ENCODE measurements at regions not wholly inside any gene's neighbourhood (a gene's known extent, or its start where the extent isn't known, plus 50 kb on each side); places are given as distances from the start of the nearest gene placed in this dataset.

- Histone ChIP-seq H3K27ac (no peak overlapping the region), H3K4me3 (no peak overlapping the region)
- 62 to 82% (median 78%) methylated on average over 3 of the region's 3 CpGs for WGBS, 5 donors
These were observed 351.4 kb upstream of the CDH20 start for GRCh38 chr18:60981682-60982328.

GRCh38 chr18:60982329-60982695 is 350.9 kb upstream of the CDH20 start:
- TF ChIP-seq, protein P1, sequence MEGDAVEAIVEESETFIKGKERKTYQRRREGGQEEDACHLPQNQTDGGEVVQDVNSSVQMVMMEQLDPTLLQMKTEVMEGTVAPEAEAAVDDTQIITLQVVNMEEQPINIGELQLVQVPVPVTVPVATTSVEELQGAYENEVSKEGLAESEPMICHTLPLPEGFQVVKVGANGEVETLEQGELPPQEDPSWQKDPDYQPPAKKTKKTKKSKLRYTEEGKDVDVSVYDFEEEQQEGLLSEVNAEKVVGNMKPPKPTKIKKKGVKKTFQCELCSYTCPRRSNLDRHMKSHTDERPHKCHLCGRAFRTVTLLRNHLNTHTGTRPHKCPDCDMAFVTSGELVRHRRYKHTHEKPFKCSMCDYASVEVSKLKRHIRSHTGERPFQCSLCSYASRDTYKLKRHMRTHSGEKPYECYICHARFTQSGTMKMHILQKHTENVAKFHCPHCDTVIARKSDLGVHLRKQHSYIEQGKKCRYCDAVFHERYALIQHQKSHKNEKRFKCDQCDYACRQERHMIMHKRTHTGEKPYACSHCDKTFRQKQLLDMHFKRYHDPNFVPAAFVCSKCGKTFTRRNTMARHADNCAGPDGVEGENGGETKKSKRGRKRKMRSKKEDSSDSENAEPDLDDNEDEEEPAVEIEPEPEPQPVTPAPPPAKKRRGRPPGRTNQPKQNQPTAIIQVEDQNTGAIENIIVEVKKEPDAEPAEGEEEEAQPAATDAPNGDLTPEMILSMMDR (IDR thresholded peaks at IDR 0.05 in 8 of 11, conservative IDR thresholded peaks at IDR 0.05 in 3 of 11): no peak
- no peak for TF ChIP-seq POLR2A (IDR thresholded peaks at IDR 0.05)
- H3K4me3 ChIP-seq: no peak overlapping the region
- DNase-seq: no peak
- H3K36me3 ChIP-seq: no peaks in the 10 kb centered on the region
- intact Hi-C loops (cut with DNase I; ENCODE audit: low total_unique reads): no loop called here
- H3K27ac ChIP-seq: no peak overlapping the region
- no peaks in the 10 kb centered on the region for H3K27me3 ChIP-seq (replicated peaks in 1 of 7)
- WGBS, 5 donors: 47 to 79% (median 61%) methylated on average over 2 of the region's 2 CpGs
- peaks cover 0 to 14% (median 0%) of the 10 kb centered on the region in 8 donors for H3K9me3 ChIP-seq
- no peaks in the 10 kb centered on the region for H3K4me1 ChIP-seq

More at GRCh38 chr18:60981682-60982328, 351.4 kb upstream of the CDH20 start:
- DNase-seq: no peak
- H3K4me1 ChIP-seq: no peaks in the 10 kb centered on the region
- intact Hi-C loops (cut with DNase I; ENCODE audit: low total_unique reads): no loop called here
- H3K36me3 ChIP-seq: no peaks in the 10 kb centered on the region
- H3K27me3 ChIP-seq (replicated peaks in 1 of 7): no peaks in the 10 kb centered on the region
- no peak for TF ChIP-seq POLR2A (IDR thresholded peaks at IDR 0.05)
- no peak for TF ChIP-seq POLR2AphosphoS5 (IDR thresholded peaks at IDR 0.05)
- TF ChIP-seq, protein P1 (IDR thresholded peaks at IDR 0.05 in 8 of 11, conservative IDR thresholded peaks at IDR 0.05 in 3 of 11): no peak
- peaks cover 0 to 14% (median 0%) of the 10 kb centered on the region in 8 donors for H3K9me3 ChIP-seq

DNA sequence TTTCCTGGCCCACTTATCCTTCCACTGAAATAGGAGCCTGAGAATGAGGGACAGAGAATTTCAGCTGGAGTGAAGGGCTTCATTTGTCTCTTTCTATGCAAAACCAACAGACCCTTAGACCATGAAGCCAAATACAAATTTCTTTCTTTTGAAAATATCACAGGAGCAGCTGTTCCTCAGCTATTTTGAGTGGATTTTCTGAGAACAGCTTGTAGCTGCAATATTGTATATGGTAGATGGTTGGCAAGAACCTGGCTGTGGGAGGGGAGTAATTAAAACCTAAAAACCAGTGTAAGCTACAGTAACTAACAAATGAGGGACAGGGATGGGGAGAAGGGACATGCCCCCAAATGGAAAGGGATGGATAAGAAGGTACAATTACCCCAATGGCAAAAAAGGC is 350.3 kb upstream of the CDH20 start:
- H3K27ac ChIP-seq: no peak overlapping the region

GRCh38 chr18:60984510-60984909 is 348.7 kb upstream of the CDH20 start:
- Histone ChIP-seq H3K36me3 (no peaks in the 10 kb centered on the region), H3K4me1 (no peaks in the 10 kb centered on the region), H3K27me3 (replicated peaks in 1 of 7) (no peaks in the 10 kb centered on the region), H3K27ac (no peak overlapping the region), H3K4me3 (no peak overlapping the region), H3K9me3 (peaks cover 0 to 14% (median 0%) of the 10 kb centered on the region in 8 donors)
- no peak for DNase-seq
- TF ChIP-seq, protein P1 (IDR thresholded peaks at IDR 0.05 in 8 of 11, conservative IDR thresholded peaks at IDR 0.05 in 3 of 11): no peak
- no peak for TF ChIP-seq POLR2A (IDR thresholded peaks at IDR 0.05)
- TF ChIP-seq POLR2AphosphoS5 (IDR thresholded peaks at IDR 0.05): no peak
- 89 to 95% (median 91%) methylated on average over 4 of the region's 4 CpGs for whole genome bisulfite sequencing, 5 donors
- intact Hi-C loops (cut with DNase I; ENCODE audit: low total_unique reads): no loop called here

More for the DNA sequence above, 350.3 kb upstream of the CDH20 start:
- H3K36me3 ChIP-seq: no peaks in the 10 kb centered on the region
- no peak for DNase-seq
- no peaks in the 10 kb centered on the region for H3K4me1 ChIP-seq
- TF ChIP-seq POLR2AphosphoS5 (IDR thresholded peaks at IDR 0.05): no peak
- no peaks in the 10 kb centered on the region for H3K27me3 ChIP-seq (replicated peaks in 1 of 7)
- intact Hi-C loops (cut with DNase I; ENCODE audit: low total_unique reads): no loop called here
- no peak overlapping the region for H3K4me3 ChIP-seq
- peaks cover 0 to 14% (median 0%) of the 10 kb centered on the region in 8 donors for H3K9me3 ChIP-seq
